Gastroesophageal sphincter (tissue), 3 donors: ENCODE measurements at regions not wholly inside any gene's neighbourhood (a gene's known extent, or its start where the extent isn't known, plus 50 kb on each side); places are given as distances from the start of the nearest gene placed in this dataset.

ENCODE experiments used
- CTCF ChIP-seq, 4 experiments: fragments of 200-600 bp in 2 of 4; fragments of 450-650 bp in 2 of 4; sonication (generic) in 1 of 4; IDR thresholded peaks; one replicate each; pipeline ENCODE4 v1.5.1; 2017 to 2019; ENCODE audit warnings: antibody characterized with exemption in 4 of 4, mild to moderate bottlenecking in 2 of 4, moderate library complexity in 2 of 4
- POLR2A ChIP-seq, 2 donors: fragments of 450-650 bp; IDR thresholded peaks; one replicate each; pipeline ENCODE4 v1.6.1; 2017; ENCODE audit warnings: antibody characterized with exemption in 2 of 2, mild to moderate bottlenecking in 2 of 2, moderate library complexity in 1 of 2
- POLR2AphosphoS5 ChIP-seq: sonication (generic); formaldehyde crosslinking; IDR thresholded peaks from one replicate; pipeline ENCODE4 v1.6.1; 2017; ENCODE audit warnings: antibody characterized with exemption

DNA sequence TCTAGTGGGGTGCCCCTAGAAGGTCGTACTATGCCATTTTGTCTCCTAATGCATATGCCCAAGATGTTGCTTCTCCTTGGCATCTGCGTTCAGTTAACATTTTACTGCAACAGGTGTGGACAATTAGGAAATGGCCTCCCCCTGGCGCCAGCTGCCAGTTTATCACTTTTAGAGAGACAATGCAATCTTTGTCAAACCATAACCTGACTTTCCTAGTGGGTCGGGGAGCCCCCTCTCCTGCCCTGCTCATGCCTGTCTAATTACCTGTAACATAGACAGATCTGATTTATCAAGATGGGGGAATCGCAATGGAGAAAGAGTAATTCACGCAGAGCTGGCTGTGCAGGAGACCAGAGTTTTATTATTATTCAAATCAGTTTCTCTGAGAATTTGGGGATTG, 353.7 kb upstream of the SGO1 start:
- TF ChIP-seq POLR2A (IDR thresholded peaks at IDR 0.05) (no peak), CTCF (IDR thresholded peaks at IDR 0.05) (no peak), POLR2AphosphoS5 (no peak)
